Endodermal cell (in vitro differentiated cells): ENCODE measurements at regions not wholly inside any gene's neighbourhood (a gene's known extent, or its start where the extent isn't known, plus 50 kb on each side); places are given as distances from the start of the nearest gene placed in this dataset.

ENCODE experiments used
- DNase-seq: peaks from one replicate; pipeline ENCODE4 v3.0.0-alpha.2; 2017
- H3K27ac ChIP-seq: 2 replicates; pipeline ENCODE4 v1.5.1; 2013; ENCODE audit warnings: mild to moderate bottlenecking, low read depth, low read length, moderate library complexity
- H3K27me3 ChIP-seq: 2 replicates; pipeline ENCODE4 v1.6.1; 2013; ENCODE audit warnings: mild to moderate bottlenecking, low read length, moderate library complexity; ENCODE audit not compliant: insufficient read depth, control insufficient read depth, poor library complexity, severe bottlenecking
- H3K36me3 ChIP-seq: 2 replicates; pipeline ENCODE4 v1.7.0; 2013; ENCODE audit warnings: mild to moderate bottlenecking, low read length, moderate library complexity; ENCODE audit not compliant: control insufficient read depth, insufficient read depth
- H3K4me1 ChIP-seq: one replicate; pipeline ENCODE4 v1.7.0; 2013; ENCODE audit warnings: low read length; ENCODE audit not compliant: control insufficient read depth, insufficient read depth
- H3K4me3 ChIP-seq: 2 replicates; pipeline ENCODE4 v1.5.1; 2013; ENCODE audit warnings: mild to moderate bottlenecking, low read length, moderate library complexity
- H3K9ac ChIP-seq: 2 replicates; pipeline ENCODE4 v1.6.1; 2013; ENCODE audit warnings: mild to moderate bottlenecking, low read length, moderate library complexity; ENCODE audit not compliant: poor library complexity, severe bottlenecking; ENCODE audit errors: extremely low read depth
- H3K9me3 ChIP-seq: 2 replicates; pipeline ENCODE4 v1.6.1; 2013; ENCODE audit warnings: mild to moderate bottlenecking, low read length, moderate library complexity; ENCODE audit not compliant: control insufficient read depth
- H3K27ac Mint-ChIP-seq: 2 replicates; pipeline ENCODE4 v1.8.0; 2020; ENCODE audit warnings: mixed read lengths
- H3K27me3 Mint-ChIP-seq: 2 replicates; pipeline ENCODE4 v1.8.0; 2021; ENCODE audit warnings: mild to moderate bottlenecking, mixed read lengths; ENCODE audit not compliant: insufficient read depth
- H3K36me3 Mint-ChIP-seq: 2 replicates; pipeline ENCODE4 v1.8.0; 2020; ENCODE audit warnings: low read depth, mixed read lengths
- H3K4me1 Mint-ChIP-seq: 2 replicates; pipeline ENCODE4 v1.8.0; 2020; ENCODE audit warnings: mixed read lengths
- H3K4me3 Mint-ChIP-seq: 2 replicates; pipeline ENCODE4 v1.8.0; 2020; ENCODE audit warnings: mild to moderate bottlenecking, moderate library complexity, mixed read lengths
- H3K9me3 Mint-ChIP-seq: 2 replicates; pipeline ENCODE4 v1.8.0; 2020; ENCODE audit warnings: mild to moderate bottlenecking, mixed read lengths
- WGBS, 2 experiments: methylation state at CpG; one replicate each; pipeline versions ENCODE4 v1.1.5 to v1.1.7; 2013; ENCODE audit warnings: missing lambda C conversion rate in 2 of 2, mixed read lengths in 1 of 2; ENCODE audit not compliant: insufficient coverage in 1 of 2, insufficient read length in 1 of 2; 5-methylcytosine and 5-hydroxymethylcytosine counted together
- TF ChIP-seq, protein P1 (sequence below): fragments of 200-600 bp; sonication (generic); conservative IDR thresholded peaks from 2 replicates; pipeline ENCODE4 v1.5.0; 2021; ENCODE audit warnings: antibody characterized with exemption, mild to moderate bottlenecking

DNA sequence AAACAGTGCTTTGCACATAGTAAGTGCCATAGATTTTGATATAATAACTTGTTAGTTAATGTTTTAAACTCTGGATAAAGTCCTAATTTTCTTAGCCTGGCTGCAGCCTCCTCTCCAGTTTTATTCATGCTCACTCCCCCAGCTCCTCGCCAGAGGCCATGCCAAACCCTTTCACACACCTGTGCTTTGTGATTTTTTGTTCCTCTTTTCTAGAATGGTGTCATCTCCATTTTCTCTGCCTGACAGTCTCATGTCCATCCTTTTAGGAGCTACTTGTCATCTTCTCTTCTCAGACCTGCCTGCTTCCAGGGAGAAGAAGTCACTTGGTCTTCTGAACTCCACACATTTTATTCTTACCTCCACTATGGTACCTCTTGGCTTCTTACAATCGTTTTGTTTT is 55.8 kb upstream of the SPATA13 start:
- H3K9me3 ChIP-seq, result no peaks in the 10 kb centered on the region
- H3K4me1 ChIP-seq, result no peaks in the 10 kb centered on the region
- H3K4me3 ChIP-seq, result no peak overlapping the region
- Mint-ChIP-seq H3K4me3 (no peak overlapping the region), H3K27me3 (peaks cover 2% of the 10 kb centered on the region), H3K4me1 (peaks cover 10% of the 10 kb centered on the region), H3K36me3 (no peaks in the 10 kb centered on the region), H3K27ac (no peak overlapping the region), H3K9me3 (no peaks in the 10 kb centered on the region)
- 83 to 88% methylated on average over 1 to 2 of the region's 2 CpGs for WGBS, 2 experiments
- no peak overlapping the region for H3K27ac ChIP-seq
- DNase-seq, result no peak
- no peaks in the 10 kb centered on the region for H3K36me3 ChIP-seq
- H3K9ac ChIP-seq, result no peak overlapping the region
- TF ChIP-seq, protein P1, sequence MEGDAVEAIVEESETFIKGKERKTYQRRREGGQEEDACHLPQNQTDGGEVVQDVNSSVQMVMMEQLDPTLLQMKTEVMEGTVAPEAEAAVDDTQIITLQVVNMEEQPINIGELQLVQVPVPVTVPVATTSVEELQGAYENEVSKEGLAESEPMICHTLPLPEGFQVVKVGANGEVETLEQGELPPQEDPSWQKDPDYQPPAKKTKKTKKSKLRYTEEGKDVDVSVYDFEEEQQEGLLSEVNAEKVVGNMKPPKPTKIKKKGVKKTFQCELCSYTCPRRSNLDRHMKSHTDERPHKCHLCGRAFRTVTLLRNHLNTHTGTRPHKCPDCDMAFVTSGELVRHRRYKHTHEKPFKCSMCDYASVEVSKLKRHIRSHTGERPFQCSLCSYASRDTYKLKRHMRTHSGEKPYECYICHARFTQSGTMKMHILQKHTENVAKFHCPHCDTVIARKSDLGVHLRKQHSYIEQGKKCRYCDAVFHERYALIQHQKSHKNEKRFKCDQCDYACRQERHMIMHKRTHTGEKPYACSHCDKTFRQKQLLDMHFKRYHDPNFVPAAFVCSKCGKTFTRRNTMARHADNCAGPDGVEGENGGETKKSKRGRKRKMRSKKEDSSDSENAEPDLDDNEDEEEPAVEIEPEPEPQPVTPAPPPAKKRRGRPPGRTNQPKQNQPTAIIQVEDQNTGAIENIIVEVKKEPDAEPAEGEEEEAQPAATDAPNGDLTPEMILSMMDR, result no peak
- H3K27me3 ChIP-seq, result peaks cover 7% of the 10 kb centered on the region

- Mint-ChIP-seq H3K27ac (no peak overlapping the region), H3K4me3 (no peak overlapping the region), H3K27me3 (peaks cover 2% of the 10 kb centered on the region), H3K4me1 (peaks cover 6% of the 10 kb centered on the region), H3K9me3 (no peaks in the 10 kb centered on the region), H3K36me3 (no peaks in the 10 kb centered on the region)
- Histone ChIP-seq H3K27me3 (peaks cover 1% of the 10 kb centered on the region), H3K4me1 (no peaks in the 10 kb centered on the region), H3K27ac (no peak overlapping the region), H3K36me3 (no peaks in the 10 kb centered on the region), H3K4me3 (no peak overlapping the region), H3K9me3 (no peaks in the 10 kb centered on the region), H3K9ac (no peak overlapping the region)
- TF ChIP-seq, protein P1, result no peak
- 81 to 86% methylated on average over 5 of the region's 5 CpGs for WGBS, 2 experiments
- DNase-seq, result no peak
Measured at GRCh38 chr13:24106429-24106828, 54.1 kb upstream of the SPATA13 start.

- TF ChIP-seq, protein P1, result no peak
- Histone ChIP-seq H3K4me1 (no peaks in the 10 kb centered on the region), H3K36me3 (no peaks in the 10 kb centered on the region), H3K4me3 (no peak overlapping the region), H3K27me3 (no peaks in the 10 kb centered on the region), H3K9ac (no peak overlapping the region), H3K9me3 (no peaks in the 10 kb centered on the region), H3K27ac (no peak overlapping the region)
- Mint-ChIP-seq H3K9me3 (no peaks in the 10 kb centered on the region), H3K4me1 (peaks cover 8% of the 10 kb centered on the region), H3K27ac (no peak overlapping the region), H3K4me3 (no peak overlapping the region), H3K27me3 (peaks cover 2% of the 10 kb centered on the region), H3K36me3 (no peaks in the 10 kb centered on the region)
- peak; percentile 61 for DNase-seq
- 81 to 83% methylated on average over 14 to 16 of the region's 16 CpGs for WGBS, 2 experiments
Measured at GRCh38 chr13:24107955-24108614, 52.4 kb upstream of the SPATA13 start.
